HepG2 (cell line): ENCODE measurements at regions not wholly inside any gene's neighbourhood (a gene's known extent, or its start where the extent isn't known, plus 50 kb on each side); places are given as distances from the start of the nearest gene placed in this dataset.

ENCODE experiments used
- ATAC-seq: fragments of 200-7000 bp; cut with Tn5 transposase; 3 replicates; pipeline ENCODE4 v1.9.1; 2020; ENCODE audit warnings: mild to moderate bottlenecking, moderate library complexity
- BruUV-seq: library from RNA; stranded (reverse); fragments of 400-500 nt; replicated peaks from 2 replicates; lab custom pipeline; 2021; lab: Mats Ljungman, UMichigan
- CTCF ChIA-PET: fragments of 300-600 bp; formaldehyde crosslinking; extraction: SDS; loops from one replicate; lab custom pipeline; 2021; ENCODE audit warnings: low total read pairs, inconsistent platforms, low intra/inter-chr PET ratio; lab: Yijun Ruan, JAX
- POLR2A ChIA-PET: fragments of 350-600 bp; sonication (Branson Sonifier 250); formaldehyde crosslinking; loops from one replicate; lab custom pipeline; 2020; ENCODE audit warnings: antibody characterized with exemption, inconsistent platforms; lab: Yijun Ruan, JAX
- DNase-seq: peaks from one replicate; pipeline ENCODE4 v3.0.0-alpha.2; 2015; ENCODE audit warnings: low spot score
- FAIRE-seq: peaks from 3 replicates; lab custom pipeline; 2011; peaks lifted over from hg19 to GRCh38; lab: Jason Lieb, UNC
- H2AFZ ChIP-seq: one replicate; pipeline ENCODE4 v1.6.1; 2011; ENCODE audit warnings: low read length, inconsistent platforms
- H3K27ac ChIP-seq: fragments of 300-600 bp; 3 replicates; pipeline ENCODE4 v1.8.0; 2011; ENCODE audit warnings: mixed run types, mild to moderate bottlenecking, mixed read lengths, low read length, inconsistent platforms; ENCODE audit not compliant: insufficient read depth; ENCODE audit errors: extremely low read length
- H3K27me3 ChIP-seq, 2 experiments: fragments of 200-600 bp in 1 of 2; 2 replicates in 1 of 2; 3 replicates in 1 of 2; pipeline versions ENCODE4 v1.6.0 to v1.8.0; 2011; ENCODE audit warnings: low read length in 2 of 2, mild to moderate bottlenecking in 2 of 2, moderate library complexity in 2 of 2, inconsistent platforms in 1 of 2; ENCODE audit not compliant: insufficient read depth in 2 of 2, control insufficient read depth in 1 of 2
- H3K36me3 ChIP-seq, 2 experiments: fragments of 200-600 bp in 1 of 2; replicated peaks in 1 of 2; 2 replicates in 1 of 2; 3 replicates in 1 of 2; pipeline versions ENCODE4 v1.5.1 to v1.8.0; 2011; ENCODE audit warnings: low read length in 2 of 2, inconsistent platforms in 1 of 2; ENCODE audit not compliant: insufficient read depth in 2 of 2, control insufficient read depth in 1 of 2
- H3K4me1 ChIP-seq: 2 replicates; pipeline ENCODE4 v1.5.1; 2012; ENCODE audit warnings: low read length, inconsistent platforms; ENCODE audit not compliant: insufficient read depth
- H3K4me2 ChIP-seq: 2 replicates; pipeline ENCODE4 v1.6.0; 2011; ENCODE audit warnings: low read depth, low read length, inconsistent platforms
- H3K4me3 ChIP-seq, 3 experiments: fragments of 200-600 bp in 1 of 3; sonication (generic), shearing (Covaris generic) in 1 of 3; replicated peaks in 1 of 3; 2 replicates each; pipeline ENCODE4 v1.5.1; 2011 to 2016; ENCODE audit warnings: low read length in 3 of 3, inconsistent platforms in 2 of 3, low read depth in 2 of 3, mild to moderate bottlenecking in 2 of 3, control low read depth in 1 of 3, mixed read lengths in 1 of 3; ENCODE audit not compliant: insufficient read depth in 1 of 3
- H3K79me2 ChIP-seq: one replicate; pipeline ENCODE4 v1.6.1; 2011; ENCODE audit warnings: low read length, inconsistent platforms; ENCODE audit not compliant: insufficient read depth
- H3K9ac ChIP-seq: 2 replicates; pipeline ENCODE4 v1.6.0; 2011; ENCODE audit warnings: mild to moderate bottlenecking, low read depth, low read length, inconsistent platforms; ENCODE audit not compliant: insufficient read depth
- H3K9me3 ChIP-seq: 2 replicates; pipeline ENCODE4 v1.5.1; 2012; ENCODE audit warnings: mild to moderate bottlenecking, low read length
- H4K20me1 ChIP-seq: 2 replicates; pipeline ENCODE4 v1.6.0; 2011; ENCODE audit warnings: inconsistent platforms, mild to moderate bottlenecking, low read length, moderate library complexity; ENCODE audit not compliant: insufficient read depth
- CREM ChIP-seq, 2 experiments: sonication (generic) in 1 of 2; formaldehyde crosslinking in 1 of 2; IDR thresholded peaks; 2 replicates each; pipeline versions ENCODE4 v1.4.0 to v1.6.1; 2016 to 2020; ENCODE audit warnings: antibody characterized with exemption in 1 of 2, mild to moderate bottlenecking in 1 of 2, missing genetic modification reagents in 1 of 2
- FOXO1 ChIP-seq: sonication (generic); formaldehyde crosslinking; IDR thresholded peaks from 2 replicates; pipeline ENCODE4 v1.4.0; 2020; ENCODE audit warnings: missing genetic modification reagents
- HMGA1 ChIP-seq: sonication (generic); formaldehyde crosslinking; conservative IDR thresholded peaks from 2 replicates; pipeline ENCODE4 v1.4.0; 2020; ENCODE audit warnings: missing genetic modification reagents
- HNRNPLL ChIP-seq: fragments of 200-400 bp; formaldehyde crosslinking; IDR thresholded peaks from 2 replicates; pipeline ENCODE4 v1.6.1; 2017; ENCODE audit warnings: mild to moderate bottlenecking, low read depth, low read length; ENCODE audit not compliant: poor library complexity, severe bottlenecking
- MXD1 ChIP-seq: sonication (generic); formaldehyde crosslinking; IDR thresholded peaks from 2 replicates; pipeline ENCODE4 v1.4.0; 2020; ENCODE audit warnings: mild to moderate bottlenecking, missing genetic modification reagents
- MXI1 ChIP-seq: IDR thresholded peaks from 3 replicates; pipeline ENCODE4 v1.6.1; 2012; ENCODE audit warnings: low read depth, low read length, inconsistent platforms, borderline replicate concordance
- NFAT5 ChIP-seq: sonication (generic); formaldehyde crosslinking; IDR thresholded peaks from 2 replicates; pipeline ENCODE4 v1.4.0; 2020; ENCODE audit warnings: missing genetic modification reagents
- REPIN1 ChIP-seq: sonication (generic); formaldehyde crosslinking; IDR thresholded peaks from 2 replicates; pipeline ENCODE4 v1.8.0; 2022; ENCODE audit warnings: missing genetic modification reagents, low read depth, mild to moderate bottlenecking, borderline replicate concordance
- SMAD3 ChIP-seq: sonication (generic); formaldehyde crosslinking; IDR thresholded peaks from 2 replicates; pipeline ENCODE4 v1.4.0; 2020; ENCODE audit warnings: missing genetic modification reagents
- SNAI1 ChIP-seq: sonication (generic); formaldehyde crosslinking; IDR thresholded peaks from 2 replicates; pipeline ENCODE4 v1.5.0; 2020; ENCODE audit warnings: mild to moderate bottlenecking, missing genetic modification reagents, borderline replicate concordance
- SRSF9 ChIP-seq: fragments of 200-400 bp; formaldehyde crosslinking; IDR thresholded peaks from 2 replicates; pipeline ENCODE4 v1.6.1; 2018; ENCODE audit warnings: borderline replicate concordance, mild to moderate bottlenecking, low read depth, low read length; ENCODE audit not compliant: insufficient read depth, poor library complexity, severe bottlenecking
- TMF1 ChIP-seq: sonication (generic); formaldehyde crosslinking; IDR thresholded peaks from 2 replicates; pipeline ENCODE4 v1.8.1; 2022; ENCODE audit warnings: low read depth, missing genetic modification reagents
- TRIM24 ChIP-seq: sonication (generic); formaldehyde crosslinking; IDR thresholded peaks from 2 replicates; pipeline ENCODE4 v1.8.0; 2022; ENCODE audit warnings: mild to moderate bottlenecking, missing genetic modification reagents
- ZNF670 ChIP-seq: sonication (generic); formaldehyde crosslinking; IDR thresholded peaks from 2 replicates; pipeline ENCODE4 v1.8.0; 2022; ENCODE audit warnings: mild to moderate bottlenecking, missing genetic modification reagents, borderline replicate concordance
- ZNF737 ChIP-seq: sonication (generic); formaldehyde crosslinking; IDR thresholded peaks from 2 replicates; pipeline ENCODE4 v1.5.0; 2020; ENCODE audit warnings: missing genetic modification reagents, mild to moderate bottlenecking, borderline replicate concordance
- WGBS: methylation state at CpG from one replicate; pipeline ENCODE4 v1.1.6; 2017; ENCODE audit warnings: low lambda C conversion rate; 5-methylcytosine and 5-hydroxymethylcytosine counted together
- in situ Hi-C: cut with HindIII; loops from 2 replicates; pipeline ENCODE4 v1.10.0; 2017; ENCODE audit warnings: low pct_unique_long_range_greater_than_20kb; ENCODE audit not compliant: extremely low pct_ligation_motif_present
- intact Hi-C: fragments of 100-400 bp; cut with micrococcal nuclease; formaldehyde crosslinking; loops from one replicate; pipeline ENCODE4 v1.10.0; 2022; ENCODE audit not compliant: unreplicated experiment
- TF ChIP-seq, protein P1 (sequence below): sonication (generic); formaldehyde crosslinking; IDR thresholded peaks from 2 replicates; pipeline ENCODE4 v1.8.0; 2022; ENCODE audit warnings: missing genetic modification reagents, low read depth, mild to moderate bottlenecking, borderline replicate concordance
- TF ChIP-seq, protein P2 (sequence below): sonication (generic); formaldehyde crosslinking; IDR thresholded peaks from 2 replicates; pipeline ENCODE4 v1.5.0; 2020; ENCODE audit warnings: mild to moderate bottlenecking, missing genetic modification reagents, moderate library complexity

- CTCF ChIA-PET: no interaction called here
- Histone ChIP-seq H3K79me2 (no peaks in the 10 kb centered on the region), H3K36me3 (no peaks in the 10 kb centered on the region), H3K27me3 (peaks cover 0 to 10% of the 10 kb centered on the region in 2 experiments; a peak in 1 of 5 replicates), H2AFZ (no peak overlapping the region), H3K4me1 (no peaks in the 10 kb centered on the region), H3K4me2 (no peak overlapping the region), H3K27ac (no peak overlapping the region), H4K20me1 (no peaks in the 10 kb centered on the region), H3K9me3 (no peaks in the 10 kb centered on the region), H3K4me3 (no peak overlapping the region), H3K9ac (no peak overlapping the region)
- in situ Hi-C loops: no loop called here
- no TSS peak for BruUV-seq
- FAIRE-seq: no peak
- POLR2A ChIA-PET: no interaction called here
- DNase-seq: no peak
- ATAC-seq: no peak
- WGBS: 45% methylated on average over 11 of the region's 12 CpGs
- intact Hi-C loops: no loop called here
- TF ChIP-seq HMGA1 (CRISPR knock-in tag) (no peak), MXD1 (CRISPR knock-in tag) (no peak), SNAI1 (no peak), ZNF737 (no peak), HNRNPLL (no peak), MXI1 (no peak), TMF1 (no peak), FOXO1 (no peak), SMAD3 (CRISPR knock-in tag) (no peak), NFAT5 (no peak), REPIN1 (CRISPR knock-in tag) (no peak), TRIM24 (CRISPR knock-in tag) (no peak), SRSF9 (no peak), CREM (IDR thresholded peaks at IDR 0.05) (no peak), CREM (CRISPR knock-in tag; IDR thresholded peaks at IDR 0.05) (no peak), ZNF670 (CRISPR knock-in tag) (no peak)
- TF ChIP-seq, protein P1, sequence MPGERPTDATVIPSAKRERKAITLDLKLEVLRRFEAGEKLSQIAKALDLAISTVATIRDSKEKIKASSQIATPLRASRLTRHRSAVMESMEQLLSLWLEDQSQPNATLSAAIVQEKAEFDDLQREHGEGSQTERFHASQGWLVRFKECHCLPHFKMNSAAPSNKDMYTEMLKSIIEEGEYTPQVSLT (CRISPR knock-in tag): no peak
- TF ChIP-seq, protein P2, sequence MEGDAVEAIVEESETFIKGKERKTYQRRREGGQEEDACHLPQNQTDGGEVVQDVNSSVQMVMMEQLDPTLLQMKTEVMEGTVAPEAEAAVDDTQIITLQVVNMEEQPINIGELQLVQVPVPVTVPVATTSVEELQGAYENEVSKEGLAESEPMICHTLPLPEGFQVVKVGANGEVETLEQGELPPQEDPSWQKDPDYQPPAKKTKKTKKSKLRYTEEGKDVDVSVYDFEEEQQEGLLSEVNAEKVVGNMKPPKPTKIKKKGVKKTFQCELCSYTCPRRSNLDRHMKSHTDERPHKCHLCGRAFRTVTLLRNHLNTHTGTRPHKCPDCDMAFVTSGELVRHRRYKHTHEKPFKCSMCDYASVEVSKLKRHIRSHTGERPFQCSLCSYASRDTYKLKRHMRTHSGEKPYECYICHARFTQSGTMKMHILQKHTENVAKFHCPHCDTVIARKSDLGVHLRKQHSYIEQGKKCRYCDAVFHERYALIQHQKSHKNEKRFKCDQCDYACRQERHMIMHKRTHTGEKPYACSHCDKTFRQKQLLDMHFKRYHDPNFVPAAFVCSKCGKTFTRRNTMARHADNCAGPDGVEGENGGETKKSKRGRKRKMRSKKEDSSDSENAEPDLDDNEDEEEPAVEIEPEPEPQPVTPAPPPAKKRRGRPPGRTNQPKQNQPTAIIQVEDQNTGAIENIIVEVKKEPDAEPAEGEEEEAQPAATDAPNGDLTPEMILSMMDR (CRISPR knock-in tag): no peak
Measured at GRCh38 chrX:470686-471085, 84.0 kb upstream of the PPP2R3B start.
